NCI-H69 (cell line): ENCODE measurements at regions not wholly inside any gene's neighbourhood (a gene's known extent, or its start where the extent isn't known, plus 50 kb on each side); places are given as distances from the start of the nearest gene placed in this dataset.
"Not testable (repeated sequence)": the region's sequence is repeated elsewhere in the genome, so short reads cannot be mapped to it uniquely, and the experiment has no call there.

Source experiments
- DNase-seq: peaks from one replicate; lab custom pipeline; 2025; lab: John Stamatoyannopoulos, UW

DNA sequence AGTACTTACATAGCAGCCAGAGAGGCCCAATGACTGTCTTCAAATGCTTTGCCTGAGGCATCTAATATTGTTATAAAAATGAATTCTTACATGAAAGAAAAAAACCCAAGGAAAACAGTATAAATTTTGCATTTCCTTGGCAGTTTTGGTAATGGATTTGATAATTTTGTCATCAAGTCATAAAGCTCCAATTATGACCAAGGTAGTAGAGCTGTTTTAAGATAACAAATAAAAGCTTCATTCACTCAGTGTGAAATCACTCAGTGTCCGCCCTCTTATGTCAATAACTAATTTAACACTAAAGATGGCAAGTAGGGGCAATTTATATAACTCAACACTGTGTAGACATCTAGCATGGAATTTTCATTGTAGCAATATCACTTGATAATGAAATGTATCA lies 193.9 kb downstream of the ANKRD7 start:
- DNase-seq = peak; percentile 91

DNA sequence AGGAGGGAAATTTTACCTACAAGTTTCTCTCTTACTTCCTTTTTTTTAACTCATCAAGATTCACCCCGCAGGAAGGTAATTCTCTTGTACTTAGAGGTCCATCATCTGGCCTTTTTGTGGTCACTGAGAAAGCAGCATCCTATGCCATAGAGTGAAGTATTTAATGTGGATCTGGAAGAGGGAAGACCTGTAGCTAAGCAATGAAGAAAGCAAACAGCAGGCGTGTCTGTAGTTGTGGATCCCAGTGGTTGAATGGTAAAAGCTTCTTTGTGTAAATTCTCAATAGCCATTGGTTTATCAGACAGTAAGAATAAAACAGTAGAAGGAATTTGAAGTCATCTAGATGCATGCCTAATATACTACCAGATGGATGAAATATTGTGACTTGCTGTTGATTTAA lies 196.4 kb downstream of the ANKRD7 start:
- peak; percentile 67 for DNase-seq

DNA sequence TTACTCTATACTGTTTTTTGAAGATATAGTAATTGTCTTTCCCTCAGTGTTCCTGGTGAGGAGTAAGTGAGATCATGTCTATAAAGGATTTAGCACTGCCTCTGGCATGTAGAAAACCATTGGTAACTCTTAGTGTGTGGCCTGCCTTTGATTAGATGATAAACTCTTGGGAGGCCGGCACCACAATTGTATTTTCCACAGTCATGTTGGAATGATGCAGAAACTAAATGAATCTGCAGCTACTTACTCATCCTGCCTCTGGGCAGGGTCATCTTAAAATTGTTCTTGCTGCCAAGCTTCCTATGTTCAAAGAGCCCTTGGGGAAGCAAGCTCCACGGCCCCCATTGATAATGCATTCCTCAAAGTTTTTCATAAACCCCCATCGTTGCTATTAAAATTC lies 204.6 kb downstream of the ANKRD7 start:
- DNase-seq = no peak

DNA sequence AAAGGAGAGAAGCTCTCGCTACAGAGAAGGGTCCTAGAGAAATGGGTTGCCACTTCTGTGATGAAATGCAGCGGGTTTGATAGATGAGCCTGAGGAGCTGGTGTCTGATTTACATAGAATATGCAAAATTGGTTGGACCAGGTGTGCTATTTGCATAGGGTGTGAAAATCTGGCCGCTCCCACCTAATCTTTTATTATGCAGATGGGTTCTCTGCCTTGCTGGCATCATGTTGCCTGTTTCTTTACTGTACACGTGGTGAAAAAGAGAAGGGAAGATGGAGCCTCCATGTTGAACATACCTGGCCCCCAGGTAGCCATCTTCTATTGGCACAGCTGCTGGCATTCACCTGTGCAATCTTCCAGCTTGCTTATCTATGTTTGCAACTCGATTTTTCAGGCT lies 212.2 kb downstream of the ANKRD7 start:
- no peak for DNase-seq

DNA sequence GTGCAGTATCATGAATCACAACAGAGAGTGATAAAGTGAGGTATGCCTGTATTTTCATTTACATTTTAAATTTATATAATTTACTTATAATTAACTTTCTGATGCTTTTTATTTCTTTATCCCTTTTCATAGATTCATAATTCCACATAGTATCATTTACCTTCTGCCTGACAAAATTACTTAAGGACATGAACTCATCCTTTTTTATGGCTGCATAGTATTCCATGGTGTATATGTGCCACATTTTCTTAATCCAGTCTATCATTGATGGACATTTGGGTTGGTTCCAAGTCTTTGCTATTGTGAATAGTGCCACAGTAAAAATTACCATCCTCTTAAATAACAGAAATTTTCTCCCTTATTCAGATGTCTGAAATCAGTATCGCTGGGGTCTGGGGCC lies 224.5 kb downstream of the ANKRD7 start:
- not testable (repeated sequence) for DNase-seq

DNA sequence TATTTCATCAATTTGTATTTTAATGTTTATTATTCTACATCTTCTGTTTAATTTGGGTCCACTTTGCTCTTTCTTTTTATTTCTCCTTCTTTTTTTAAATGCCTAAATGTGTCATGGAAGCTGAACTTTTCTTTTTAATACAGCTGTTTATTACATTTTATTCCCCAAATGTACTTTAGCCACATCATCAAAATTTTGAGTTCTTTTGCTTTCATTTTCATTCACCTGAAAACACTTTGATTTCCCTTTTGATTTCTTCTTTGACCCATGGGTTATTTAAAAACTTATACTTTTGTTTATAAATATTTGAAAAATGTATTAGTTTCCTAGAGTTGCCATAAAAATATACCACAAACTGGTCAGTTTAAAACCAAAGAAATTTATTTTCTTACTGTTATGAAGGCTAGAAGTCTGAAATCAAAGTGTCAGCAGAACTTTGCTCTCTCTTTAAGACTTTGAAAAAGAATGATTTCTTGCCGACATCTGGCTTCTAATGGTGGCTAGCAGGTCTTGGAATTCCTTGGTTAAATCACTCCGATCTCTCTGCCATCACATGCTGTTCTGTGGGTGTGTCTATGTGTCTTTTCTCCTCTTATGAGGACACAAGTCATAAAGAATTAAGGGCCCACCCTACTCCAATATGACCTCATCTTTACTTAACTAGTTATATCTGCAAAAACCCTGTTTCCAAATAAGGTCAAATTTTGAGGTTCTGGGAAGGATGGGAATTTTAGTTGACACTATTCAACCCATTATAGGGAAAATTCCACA lies 225.5 kb downstream of the ANKRD7 start:
- no peak for DNase-seq

DNA sequence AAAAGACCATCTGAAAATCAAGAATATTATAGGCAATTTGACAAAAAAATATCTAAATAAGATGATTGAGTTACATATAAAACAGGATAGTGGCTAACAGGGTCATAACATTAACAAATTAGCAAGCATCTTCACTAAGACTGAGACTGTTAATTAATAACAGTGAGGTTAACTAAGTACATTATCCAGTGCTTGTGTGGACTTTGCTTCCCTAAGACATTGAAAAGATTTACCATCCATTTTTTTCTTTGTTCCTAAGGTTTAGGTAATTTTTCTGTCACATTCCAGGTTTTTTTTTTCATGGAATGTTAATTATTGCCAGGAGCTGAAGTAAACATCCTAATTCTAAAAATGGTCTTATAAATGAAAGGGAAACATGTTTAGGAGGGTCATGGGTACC lies 227.6 kb downstream of the ANKRD7 start:
- DNase-seq = no peak

DNA sequence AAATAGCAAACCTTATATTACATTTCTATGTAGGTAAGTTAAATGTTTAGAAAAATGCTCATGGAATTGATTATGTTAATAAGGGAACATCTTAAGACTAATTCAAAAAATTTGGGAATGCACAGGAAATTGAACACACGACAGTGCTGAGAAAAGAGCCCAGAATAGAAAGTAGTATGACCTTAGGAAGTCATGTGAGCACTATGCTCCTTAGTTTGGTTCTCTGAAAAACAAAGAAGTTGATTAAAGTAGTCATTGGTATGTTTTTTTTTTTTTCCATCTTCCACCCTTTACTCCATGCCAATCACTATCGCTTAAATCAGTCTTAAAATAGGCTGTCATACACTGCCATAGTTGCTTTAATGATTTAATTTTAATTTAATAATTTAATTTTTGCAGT lies 242.9 kb downstream of the ANKRD7 start:
- DNase-seq = peak; percentile 24

DNA sequence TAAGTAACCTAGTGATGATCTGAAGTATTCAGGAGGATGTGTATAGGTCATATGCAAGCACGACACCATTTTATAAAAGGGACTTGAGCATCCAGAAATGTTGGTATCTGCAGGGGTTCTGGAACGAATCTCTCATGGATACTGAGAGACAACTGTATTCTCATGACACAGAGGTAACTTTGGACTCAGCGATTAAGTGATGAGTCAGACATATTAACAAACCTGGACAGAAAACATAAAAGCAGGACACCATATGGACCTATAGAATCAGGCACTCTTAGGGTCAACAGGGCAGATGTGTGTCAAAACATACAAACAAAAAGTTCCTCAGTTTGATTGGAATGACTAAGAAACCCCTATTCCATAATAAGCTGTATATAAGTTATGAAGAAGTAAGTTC lies 248.1 kb downstream of the ANKRD7 start:
- DNase-seq = peak; percentile 84

DNA sequence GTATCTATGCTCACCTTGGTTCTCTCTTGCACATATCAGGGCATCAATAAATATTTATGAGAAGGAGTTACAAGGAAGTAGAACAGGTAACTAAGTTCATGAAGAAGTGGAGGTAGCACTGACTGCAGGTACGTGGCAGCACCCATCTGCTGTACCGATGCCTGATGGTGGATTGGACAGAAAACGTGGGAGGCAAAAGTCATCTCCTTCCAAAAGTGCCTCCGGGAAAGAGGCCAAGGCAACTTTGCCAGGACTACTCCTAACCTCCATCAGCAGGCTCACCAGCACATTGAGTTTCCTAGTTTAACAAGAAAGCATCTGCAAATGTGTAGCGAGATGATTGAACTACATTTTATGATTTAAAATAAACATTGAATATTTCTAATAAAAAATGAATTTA lies 248.8 kb downstream of the ANKRD7 start:
- DNase-seq = no peak

DNA sequence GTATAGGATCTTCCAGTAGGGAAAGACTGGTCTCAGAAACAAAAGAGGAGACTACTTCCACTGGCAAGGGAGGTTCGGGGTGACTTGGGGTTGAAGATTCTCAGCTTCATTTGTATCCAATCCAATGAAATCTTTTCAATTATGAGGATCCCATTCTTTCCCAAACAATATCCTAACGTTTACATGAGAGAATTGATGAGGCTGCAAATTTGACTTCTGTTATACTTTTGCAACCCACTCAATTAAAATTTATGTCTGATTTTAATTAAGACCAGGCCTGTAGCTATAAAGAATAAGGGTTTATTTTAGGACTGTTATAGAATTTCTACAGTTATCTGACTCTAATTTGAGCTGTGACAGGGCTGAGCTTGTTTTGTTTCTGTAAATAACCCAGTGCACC lies 251.5 kb downstream of the ANKRD7 start:
- peak; percentile 33 for DNase-seq

DNA sequence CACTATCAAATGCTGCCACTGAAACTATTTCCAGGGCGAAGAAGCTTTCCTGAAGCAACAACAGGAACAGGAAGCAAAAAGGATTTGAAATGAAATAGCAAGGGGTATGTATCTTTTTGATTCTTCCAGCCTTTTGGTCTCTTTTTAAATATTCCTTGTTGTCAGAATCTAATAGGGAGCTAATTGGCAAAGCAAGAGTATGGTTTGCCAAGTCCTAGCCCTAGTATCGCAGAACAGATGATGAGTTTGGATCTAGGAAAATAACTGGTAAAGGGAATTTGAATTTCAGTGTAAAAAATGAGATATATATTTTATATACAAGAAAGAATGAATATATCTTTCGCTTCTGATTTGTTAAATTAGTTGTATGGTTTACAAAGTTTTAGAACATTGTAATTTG lies 252.5 kb downstream of the ANKRD7 start:
- no peak for DNase-seq

DNA sequence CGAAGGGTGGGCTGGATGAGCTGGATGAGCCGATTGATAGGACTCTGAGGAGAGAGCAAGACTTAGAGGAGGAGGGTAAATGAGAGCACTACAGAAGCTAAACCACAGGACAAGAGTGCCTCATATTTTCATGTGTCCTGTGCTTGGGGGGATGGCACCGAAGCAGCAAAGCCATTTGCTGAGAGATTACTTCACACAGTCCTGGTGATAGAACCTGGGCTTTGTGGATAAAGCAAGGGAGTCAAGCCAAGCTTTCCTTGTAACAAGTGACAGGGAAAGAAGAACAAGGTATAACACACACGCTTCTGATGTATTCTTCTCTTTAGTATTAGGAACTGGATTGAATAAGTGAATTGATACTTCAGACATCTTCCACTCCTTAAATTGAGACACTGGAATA lies 253.7 kb downstream of the ANKRD7 start:
- peak; percentile 36 for DNase-seq

DNA sequence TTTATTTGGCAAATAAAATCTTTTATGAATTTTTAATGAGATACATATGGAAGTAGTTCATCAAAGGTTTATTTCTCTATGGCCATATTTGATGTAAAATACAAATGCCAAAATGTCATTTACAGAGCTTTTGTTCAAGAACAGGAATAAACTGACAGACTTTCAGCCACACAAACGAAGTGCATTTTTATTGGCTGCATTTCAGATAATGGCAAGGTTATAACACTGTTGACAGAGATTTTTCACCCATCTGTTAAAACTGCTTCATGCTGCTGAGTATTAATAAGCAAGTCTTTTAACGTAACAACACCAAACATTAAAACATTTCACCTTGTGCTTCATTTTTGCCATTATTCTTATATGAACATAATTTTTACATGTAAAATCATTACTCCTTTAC lies 254.4 kb downstream of the ANKRD7 start:
- peak; percentile 82 for DNase-seq

DNA sequence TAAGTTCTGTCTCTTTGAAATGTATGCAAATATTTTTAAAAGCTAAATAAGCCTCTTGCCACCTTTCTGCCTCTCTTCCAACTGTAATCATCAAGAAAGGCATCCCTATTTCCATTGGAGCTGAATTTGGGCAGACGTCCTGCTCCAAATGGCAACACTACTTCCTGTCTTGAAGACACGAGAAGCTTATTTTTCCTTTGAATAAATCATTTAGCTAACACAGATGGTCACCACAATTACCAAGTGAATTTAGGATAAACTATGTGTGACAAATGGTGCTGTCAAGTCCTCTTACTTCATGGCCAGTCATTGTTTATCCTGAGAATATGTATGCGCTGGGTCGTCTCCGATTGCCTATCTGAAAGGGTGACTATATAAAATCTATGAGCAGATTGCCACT lies 268.0 kb downstream of the ANKRD7 start:
- peak; percentile 93 for DNase-seq

DNA sequence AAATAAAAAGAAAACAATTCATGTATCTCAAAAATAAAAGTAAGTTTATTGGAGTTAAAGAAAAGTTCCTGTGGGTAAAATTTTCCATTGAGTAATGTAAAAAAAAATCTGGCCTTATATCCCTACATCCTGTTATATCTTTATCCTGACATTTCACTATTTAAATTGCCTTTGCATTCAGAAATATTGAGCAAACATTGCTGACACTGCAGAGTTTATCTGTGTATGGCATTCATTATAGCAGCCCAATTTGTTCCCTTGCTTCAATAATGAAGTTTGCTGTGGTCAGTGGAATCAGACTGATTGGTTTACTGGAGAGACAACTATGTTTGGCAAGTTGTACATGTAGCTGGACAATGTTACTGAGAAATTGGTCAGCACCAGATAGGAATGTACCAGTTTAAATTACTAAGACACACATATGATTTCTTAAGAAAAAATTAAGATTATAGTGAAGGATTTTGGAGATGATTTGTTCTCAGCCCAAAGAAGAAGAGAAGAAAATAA lies 271.7 kb downstream of the ANKRD7 start:
- DNase-seq = peak; percentile 44

DNA sequence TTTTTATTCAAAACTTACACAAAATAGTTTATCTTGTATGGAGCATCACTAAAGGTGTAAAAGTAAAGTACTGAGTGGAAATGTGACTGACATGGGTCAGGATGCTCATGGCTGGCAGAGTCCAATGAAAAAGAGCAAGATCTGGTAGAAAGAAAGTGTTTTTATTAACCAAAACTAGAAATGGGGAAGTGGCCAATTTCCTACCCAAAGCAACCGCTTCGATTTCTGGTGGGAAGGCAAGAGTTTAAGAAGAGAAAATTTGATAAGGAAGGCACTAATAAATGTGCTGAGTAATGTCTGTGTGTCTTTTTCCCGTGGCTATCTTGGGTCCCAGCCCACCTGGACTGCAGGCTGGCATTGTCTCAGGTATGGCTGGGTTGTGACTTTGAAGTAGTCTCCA lies 277.7 kb downstream of the ANKRD7 start:
- DNase-seq = no peak

DNA sequence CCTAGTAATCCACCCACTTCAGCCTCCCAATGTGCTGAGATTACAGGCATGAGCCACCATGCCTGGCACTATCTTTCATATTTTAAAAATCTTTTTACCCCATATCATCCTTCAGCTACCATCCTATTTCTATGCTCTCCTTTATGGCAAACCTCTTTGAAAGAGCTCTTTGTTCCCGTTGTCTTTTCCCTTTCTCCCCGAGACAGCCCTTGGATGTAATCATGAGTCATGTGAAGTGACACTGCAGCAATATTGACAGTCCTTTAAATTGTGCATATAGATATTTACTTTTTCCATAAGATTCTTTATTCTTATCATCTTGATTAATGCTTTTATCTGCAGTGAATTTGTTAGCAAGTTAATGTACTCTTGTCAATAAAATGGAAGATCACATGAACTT lies 286.6 kb downstream of the ANKRD7 start:
- peak; percentile 8 for DNase-seq

DNA sequence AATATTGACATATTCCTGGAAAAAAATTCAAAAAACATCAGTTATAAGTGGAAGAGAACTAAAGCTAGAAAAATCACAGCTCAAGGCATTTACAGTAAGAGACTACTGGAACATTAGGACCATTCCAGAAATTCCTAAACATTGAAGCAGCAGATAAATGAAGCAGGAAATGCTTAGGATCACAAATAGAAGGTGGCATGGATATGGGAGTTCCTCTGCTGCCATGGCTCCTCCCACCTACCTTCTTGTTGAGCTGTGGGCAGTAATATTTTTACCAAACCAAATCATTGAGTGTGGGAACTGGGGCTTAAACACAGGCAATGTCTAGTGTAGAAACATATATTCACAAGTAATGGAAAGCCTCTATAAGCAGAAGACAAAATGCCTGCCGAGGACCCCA lies 292.8 kb downstream of the ANKRD7 start:
- no peak for DNase-seq

DNA sequence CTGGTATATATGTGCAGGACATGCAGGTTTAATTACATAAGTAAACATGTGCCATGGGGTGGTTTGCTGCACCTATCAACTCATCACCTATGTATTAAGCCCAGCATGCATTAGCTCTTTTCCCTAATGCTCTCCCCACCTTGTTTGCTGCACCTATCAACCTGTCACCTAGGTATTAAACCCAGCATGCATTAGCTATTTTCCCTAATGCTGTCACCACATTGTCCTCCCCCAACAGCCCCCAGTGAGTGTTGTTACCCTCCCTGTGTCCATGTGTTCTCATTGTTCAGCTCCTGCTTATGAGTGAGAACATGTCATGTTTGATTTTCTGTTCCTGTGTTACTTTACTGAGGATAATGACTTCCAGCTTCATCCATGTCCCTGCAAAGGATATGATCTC lies 300.5 kb downstream of the ANKRD7 start:
- DNase-seq = peak; percentile 92

DNA sequence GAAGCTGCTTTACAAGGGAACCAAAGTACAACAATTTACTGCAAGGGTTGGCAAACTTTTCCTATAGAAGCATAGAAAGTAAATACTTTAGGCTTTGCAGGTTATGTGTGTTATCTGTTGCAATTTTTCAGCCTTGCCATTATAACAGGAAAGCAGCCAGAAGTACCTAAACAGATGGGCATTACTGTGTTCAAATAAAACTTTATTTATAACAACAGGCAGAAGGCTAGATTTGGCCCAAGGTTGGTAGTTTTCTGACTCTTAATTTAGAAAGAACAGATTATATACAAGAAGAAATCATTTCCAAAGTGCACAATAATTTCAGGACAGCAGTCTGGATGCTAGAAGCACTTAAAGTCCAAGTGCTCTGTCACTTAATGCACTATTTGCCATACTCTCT lies 307.1 kb downstream of the ANKRD7 start:
- no peak for DNase-seq

DNA sequence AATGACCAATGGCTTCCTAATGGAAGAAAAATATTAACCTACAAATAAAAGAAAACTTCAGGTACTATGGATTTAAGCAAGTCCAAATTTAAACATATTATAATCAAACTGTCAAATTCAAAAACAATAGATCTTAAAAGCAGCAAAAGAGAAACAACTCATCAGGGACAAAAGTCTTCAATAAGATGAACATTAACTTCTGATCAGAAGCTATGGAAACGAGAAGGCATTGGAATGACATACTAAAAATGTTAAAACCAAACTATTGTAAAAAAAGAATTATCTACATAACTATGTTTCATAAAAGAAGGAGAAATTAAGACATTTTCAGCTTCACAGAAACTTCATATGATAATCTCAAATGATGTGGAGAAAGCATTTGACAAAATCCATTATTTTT lies 334.7 kb downstream of the ANKRD7 start:
- DNase-seq = no peak

DNA sequence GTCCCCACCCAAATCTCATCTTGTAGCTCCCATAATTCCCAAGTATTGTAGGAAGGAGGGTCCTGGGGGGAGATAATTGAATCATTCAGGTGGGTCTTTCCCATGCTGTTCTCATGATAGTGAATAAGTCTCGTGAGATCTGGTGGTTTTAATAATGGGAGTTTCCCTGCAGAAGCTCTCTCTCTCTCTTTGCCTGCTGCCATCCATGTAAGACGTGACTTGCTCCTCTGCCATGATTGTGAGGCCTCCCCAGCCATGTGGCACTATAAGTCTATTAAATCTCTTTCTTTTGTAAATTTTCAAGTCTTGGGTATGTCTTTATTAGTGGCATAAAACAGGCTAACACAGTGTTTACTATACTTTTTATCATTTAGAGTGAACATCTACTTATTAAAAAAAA lies 338.8 kb downstream of the ANKRD7 start:
- no peak for DNase-seq

DNA sequence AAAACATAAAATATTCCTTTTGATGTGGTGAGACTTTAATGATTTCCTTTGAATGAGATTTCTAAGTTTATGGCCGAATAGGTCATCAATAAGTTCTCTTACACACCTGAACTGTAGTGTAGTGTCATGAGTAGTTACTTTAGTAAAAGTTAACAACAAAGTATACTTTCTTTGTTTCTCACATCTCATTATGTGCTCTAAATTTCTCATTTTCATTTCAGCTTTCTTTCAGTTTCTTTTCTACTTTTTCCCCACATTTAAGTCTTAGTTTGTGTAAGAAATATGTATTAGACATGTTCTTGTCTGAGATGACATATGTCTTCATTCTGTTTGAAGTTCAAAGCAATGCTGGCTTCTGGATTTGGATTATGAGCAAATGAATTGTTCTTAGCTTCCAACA lies 348.1 kb downstream of the ANKRD7 start:
- no peak for DNase-seq
